Gastrocnemius medialis (tissue), 4 donors: ENCODE measurements at regions not wholly inside any gene's neighbourhood (a gene's known extent, or its start where the extent isn't known, plus 50 kb on each side); places are given as distances from the start of the nearest gene placed in this dataset.

Experiments used
- CTCF ChIP-seq, 5 experiments: fragments of 450-650 bp in 3 of 5; fragments of 200-600 bp in 2 of 5; sonication (generic) in 2 of 5; IDR thresholded peaks in 4 of 5; conservative IDR thresholded peaks in 1 of 5; 1 replicate in 4 of 5; 2 replicates in 1 of 5; pipeline ENCODE4 v1.5.1; 2016 to 2019; ENCODE audit warnings: antibody characterized with exemption in 5 of 5, mild to moderate bottlenecking in 3 of 5, moderate library complexity in 3 of 5
- POLR2A ChIP-seq, 2 donors: fragments of 450-650 bp; IDR thresholded peaks; one replicate each; pipeline ENCODE4 v1.6.1; 2017; ENCODE audit warnings: antibody characterized with exemption in 2 of 2, mild to moderate bottlenecking in 2 of 2, moderate library complexity in 2 of 2

GRCh38 chr5:52703321-52703720, 84.4 kb upstream of the ITGA1 start:
- TF ChIP-seq CTCF (IDR thresholded peaks at IDR 0.05 in 4 of 5, conservative IDR thresholded peaks at IDR 0.05 in 1 of 5) (no peak), POLR2A (IDR thresholded peaks at IDR 0.05) (no peak)
